IPS-NIHi7 (cell line): ENCODE measurements at regions not wholly inside any gene's neighbourhood (a gene's known extent, or its start where the extent isn't known, plus 50 kb on each side); places are given as distances from the start of the nearest gene placed in this dataset.
"Not testable (repeated sequence)": the region's sequence is repeated elsewhere in the genome, so short reads cannot be mapped to it uniquely, and the experiment has no call there.

ENCODE experiments used
- DNase-seq: peaks from one replicate; pipeline ENCODE4 v3.0.0; 2012; ENCODE audit warnings: mixed read lengths; ENCODE audit errors: extremely low spot score

- DNase-seq, result no peak
These were observed 152.8 kb downstream of the TFCP2L1 start for GRCh38 chr2:121132054-121132761.

GRCh38 chr2:121132762-121133107, 152.3 kb downstream of the TFCP2L1 start:
- no peak for DNase-seq

GRCh38 chr2:121133551-121134319, 151.3 kb downstream of the TFCP2L1 start:
- no peak for DNase-seq

- no peak for DNase-seq
These were observed 150.3 kb downstream of the TFCP2L1 start for GRCh38 chr2:121134728-121135127.

GRCh38 chr2:121135168-121135853, 149.7 kb downstream of the TFCP2L1 start:
- no peak for DNase-seq

GRCh38 chr2:121136323-121136722, 148.7 kb downstream of the TFCP2L1 start:
- no peak for DNase-seq

- DNase-seq, result no peak
These were observed 147.4 kb downstream of the TFCP2L1 start for GRCh38 chr2:121137571-121137970.

- no peak for DNase-seq
These were observed 144.3 kb downstream of the TFCP2L1 start for GRCh38 chr2:121140734-121141133.

- DNase-seq, result no peak
These were observed 142.6 kb downstream of the TFCP2L1 start for GRCh38 chr2:121142452-121142851.

GRCh38 chr2:121144111-121144510, 140.9 kb downstream of the TFCP2L1 start:
- DNase-seq, result no peak

GRCh38 chr2:121146630-121147029, 138.4 kb downstream of the TFCP2L1 start:
- DNase-seq, result no peak

GRCh38 chr2:121147766-121148165, 137.2 kb downstream of the TFCP2L1 start:
- DNase-seq, result no peak

GRCh38 chr2:121148481-121148880, 136.5 kb downstream of the TFCP2L1 start:
- DNase-seq, result no peak

GRCh38 chr2:121149384-121149783, 135.6 kb downstream of the TFCP2L1 start:
- no peak for DNase-seq

GRCh38 chr2:121150126-121150525, 134.9 kb downstream of the TFCP2L1 start:
- no peak for DNase-seq

GRCh38 chr2:121150713-121151112, 134.3 kb downstream of the TFCP2L1 start:
- DNase-seq, result no peak

- DNase-seq, result no peak
These were observed 133.5 kb downstream of the TFCP2L1 start for GRCh38 chr2:121151311-121152109.

- DNase-seq, result no peak
These were observed 132.1 kb downstream of the TFCP2L1 start for GRCh38 chr2:121152861-121153260.

GRCh38 chr2:121153516-121153915, 131.5 kb downstream of the TFCP2L1 start:
- DNase-seq, result no peak

GRCh38 chr2:121155502-121156056, 129.4 kb downstream of the TFCP2L1 start:
- DNase-seq, result no peak

- not testable (repeated sequence) for DNase-seq
These were observed 127.5 kb downstream of the TFCP2L1 start for GRCh38 chr2:121157481-121157880.
